Esophagus muscularis mucosa (tissue), 4 donors: ENCODE measurements at regions not wholly inside any gene's neighbourhood (a gene's known extent, or its start where the extent isn't known, plus 50 kb on each side); places are given as distances from the start of the nearest gene placed in this dataset.

Source experiments
- DNase-seq: peaks from one replicate; pipeline ENCODE4 v3.0.0-alpha.2; 2017; ENCODE audit errors: extremely low spot score
- H3K27ac ChIP-seq, 4 donors: fragments of 200-600 bp; sonication (generic); replicated peaks in 1 of 4; 1 replicate in 3 of 4; 2 replicates in 1 of 4; pipeline ENCODE4 v1.5.1; 2016 to 2019; ENCODE audit warnings: mild to moderate bottlenecking in 1 of 4
- H3K27me3 ChIP-seq, 4 donors: fragments of 200-600 bp; sonication (generic); one replicate each; pipeline versions ENCODE4 v1.5.1 to v1.6.0; 2016 to 2019
- H3K36me3 ChIP-seq, 4 donors: fragments of 200-600 bp; sonication (generic); one replicate each; pipeline ENCODE4 v1.5.1; 2016 to 2019
- H3K4me1 ChIP-seq, 4 donors: fragments of 200-600 bp; sonication (generic); one replicate each; pipeline ENCODE4 v1.5.1; 2016 to 2019
- H3K4me3 ChIP-seq, 4 donors: fragments of 200-600 bp; sonication (generic); 1 replicate in 2 of 4; 2 replicates in 2 of 4; pipeline ENCODE4 v1.5.1; 2016 to 2019; ENCODE audit warnings: mild to moderate bottlenecking in 4 of 4, moderate library complexity in 1 of 4
- H3K9me3 ChIP-seq, 4 donors: fragments of 200-600 bp; sonication (generic); 1 replicate in 3 of 4; 2 replicates in 1 of 4; pipeline ENCODE4 v1.5.1; 2016 to 2019
- CTCF ChIP-seq, 3 experiments: fragments of 200-600 bp in 2 of 3; fragments of 450-650 bp in 1 of 3; sonication (generic) in 2 of 3; IDR thresholded peaks; one replicate each; pipeline ENCODE4 v1.5.1; 2017 to 2019; ENCODE audit warnings: antibody characterized with exemption in 3 of 3, mild to moderate bottlenecking in 2 of 3, moderate library complexity in 1 of 3
- EP300 ChIP-seq: sonication (generic); formaldehyde crosslinking; IDR thresholded peaks from one replicate; pipeline ENCODE4 v1.6.1; 2017; ENCODE audit warnings: antibody characterized with exemption
- POLR2A ChIP-seq: fragments of 450-650 bp; IDR thresholded peaks from one replicate; pipeline ENCODE4 v1.6.1; 2017; ENCODE audit warnings: antibody characterized with exemption, moderate library complexity, mild to moderate bottlenecking, low read depth
- POLR2AphosphoS5 ChIP-seq, 2 donors: sonication (generic); formaldehyde crosslinking; IDR thresholded peaks; one replicate each; pipeline ENCODE4 v1.6.1; 2017; ENCODE audit warnings: antibody characterized with exemption in 2 of 2
- WGBS: methylation state at CpG from one replicate; pipeline ENCODE4 v1.1.5; 2018; 5-methylcytosine and 5-hydroxymethylcytosine counted together
- intact Hi-C: fragments of 100-400 bp; cut with DNase I; formaldehyde crosslinking; loops from one replicate; pipeline ENCODE4 v1.15.1; 2023

- H3K4me3 ChIP-seq = no peak overlapping the region
- H3K36me3 ChIP-seq = no peaks in the 10 kb centered on the region
- no peak for DNase-seq
- 84% methylated on average over 2 of the region's 2 CpGs for WGBS
- H3K27ac ChIP-seq = no peak overlapping the region
- intact Hi-C loops = no loop called here
- no peaks in the 10 kb centered on the region for H3K4me1 ChIP-seq
- H3K9me3 ChIP-seq = no peaks in the 10 kb centered on the region
- TF ChIP-seq POLR2A (no peak), CTCF (IDR thresholded peaks at IDR 0.05) (no peak), POLR2AphosphoS5 (IDR thresholded peaks at IDR 0.05) (no peak), EP300 (no peak)
- no peaks in the 10 kb centered on the region for H3K27me3 ChIP-seq
Measured at GRCh38 chr10:56728349-56728748, 367.3 kb upstream of the ZWINT start.

GRCh38 chr10:56722912-56723311, 361.9 kb upstream of the ZWINT start:
- Histone ChIP-seq H3K4me3 (no peak overlapping the region), H3K9me3 (no peaks in the 10 kb centered on the region), H3K4me1 (no peaks in the 10 kb centered on the region), H3K36me3 (no peaks in the 10 kb centered on the region), H3K27me3 (no peaks in the 10 kb centered on the region), H3K27ac (no peak overlapping the region)
- TF ChIP-seq POLR2A (no peak), EP300 (no peak), POLR2AphosphoS5 (IDR thresholded peaks at IDR 0.05) (no peak), CTCF (IDR thresholded peaks at IDR 0.05) (no peak)
- no peak for DNase-seq
- intact Hi-C loops = no loop called here
- WGBS = 80% methylated on average over 7 of the region's 7 CpGs

- Histone ChIP-seq H3K4me1 (no peaks in the 10 kb centered on the region), H3K9me3 (no peaks in the 10 kb centered on the region), H3K4me3 (no peak overlapping the region), H3K27ac (no peak overlapping the region), H3K27me3 (no peaks in the 10 kb centered on the region), H3K36me3 (no peaks in the 10 kb centered on the region)
- WGBS = 73% methylated on average over 2 of the region's 2 CpGs
- intact Hi-C loops = no loop called here
- DNase-seq = no peak
- TF ChIP-seq EP300 (no peak), CTCF (IDR thresholded peaks at IDR 0.05) (no peak), POLR2AphosphoS5 (IDR thresholded peaks at IDR 0.05) (no peak)
Measured at GRCh38 chr10:56715262-56715661, 354.2 kb upstream of the ZWINT start.

GRCh38 chr10:56698506-56698905, 337.4 kb upstream of the ZWINT start:
- DNase-seq = no peak
- H3K36me3 ChIP-seq = no peaks in the 10 kb centered on the region
- H3K27ac ChIP-seq = no peak overlapping the region
- no peaks in the 10 kb centered on the region for H3K9me3 ChIP-seq
- no peaks in the 10 kb centered on the region for H3K4me1 ChIP-seq
- intact Hi-C loops = no loop called here
- H3K27me3 ChIP-seq = no peaks in the 10 kb centered on the region
- TF ChIP-seq EP300 (no peak), CTCF (IDR thresholded peaks at IDR 0.05) (no peak), POLR2A (no peak), POLR2AphosphoS5 (IDR thresholded peaks at IDR 0.05) (no peak)
- 70% methylated on average over 2 of the region's 2 CpGs for WGBS
- no peak overlapping the region for H3K4me3 ChIP-seq

- intact Hi-C loops = no loop called here
- TF ChIP-seq EP300 (no peak), POLR2A (no peak), CTCF (IDR thresholded peaks at IDR 0.05) (no peak), POLR2AphosphoS5 (IDR thresholded peaks at IDR 0.05) (no peak)
- H3K4me1 ChIP-seq = no peaks in the 10 kb centered on the region
- H3K27me3 ChIP-seq = no peaks in the 10 kb centered on the region
- peaks cover 0 to 4% (median 2%) of the 10 kb centered on the region in 4 donors for H3K9me3 ChIP-seq
- H3K27ac ChIP-seq = no peak overlapping the region
- H3K4me3 ChIP-seq = no peak overlapping the region
- DNase-seq = no peak
- H3K36me3 ChIP-seq = no peaks in the 10 kb centered on the region
Measured at GRCh38 chr10:56679578-56679977, 318.5 kb upstream of the ZWINT start.
